Esophagus squamous epithelium (tissue), 4 donors: ENCODE measurements at regions not wholly inside any gene's neighbourhood (a gene's known extent, or its start where the extent isn't known, plus 50 kb on each side); places are given as distances from the start of the nearest gene placed in this dataset.

Source experiments
- POLR2A ChIP-seq, 4 donors: fragments of 450-650 bp; IDR thresholded peaks; one replicate each; pipeline ENCODE4 v1.6.1; 2017; ENCODE audit warnings: antibody characterized with exemption in 4 of 4, mild to moderate bottlenecking in 4 of 4, moderate library complexity in 3 of 4
- TF ChIP-seq, protein P1 (sequence below), 6 experiments: fragments of 450-650 bp in 4 of 6; fragments of 200-600 bp in 2 of 6; sonication (generic) in 2 of 6; IDR thresholded peaks; one replicate each; pipeline ENCODE4 v1.5.1; 2016 to 2019; ENCODE audit warnings: antibody characterized with exemption in 6 of 6, mild to moderate bottlenecking in 4 of 6, moderate library complexity in 4 of 6

DNA sequence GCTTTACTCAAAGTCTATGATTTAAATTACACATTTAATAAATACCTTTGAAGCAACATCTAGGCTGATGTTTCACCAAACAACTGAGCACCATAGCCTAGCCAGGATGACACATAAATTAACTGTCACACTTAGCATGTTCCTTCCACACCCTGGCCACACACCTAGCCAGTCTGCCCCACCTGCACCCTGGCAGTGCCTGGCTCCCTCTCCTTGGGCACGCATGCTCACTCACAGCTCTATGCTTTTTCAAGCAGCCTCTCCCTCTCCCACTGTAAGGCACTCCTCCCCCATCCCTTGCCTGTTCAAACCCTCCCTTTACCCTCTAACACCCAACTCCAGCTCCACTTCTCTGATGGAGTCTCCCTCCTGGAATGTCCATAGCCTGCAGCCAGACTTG lies 357.6 kb upstream of the KLHL29 start:
- TF ChIP-seq, protein P1, sequence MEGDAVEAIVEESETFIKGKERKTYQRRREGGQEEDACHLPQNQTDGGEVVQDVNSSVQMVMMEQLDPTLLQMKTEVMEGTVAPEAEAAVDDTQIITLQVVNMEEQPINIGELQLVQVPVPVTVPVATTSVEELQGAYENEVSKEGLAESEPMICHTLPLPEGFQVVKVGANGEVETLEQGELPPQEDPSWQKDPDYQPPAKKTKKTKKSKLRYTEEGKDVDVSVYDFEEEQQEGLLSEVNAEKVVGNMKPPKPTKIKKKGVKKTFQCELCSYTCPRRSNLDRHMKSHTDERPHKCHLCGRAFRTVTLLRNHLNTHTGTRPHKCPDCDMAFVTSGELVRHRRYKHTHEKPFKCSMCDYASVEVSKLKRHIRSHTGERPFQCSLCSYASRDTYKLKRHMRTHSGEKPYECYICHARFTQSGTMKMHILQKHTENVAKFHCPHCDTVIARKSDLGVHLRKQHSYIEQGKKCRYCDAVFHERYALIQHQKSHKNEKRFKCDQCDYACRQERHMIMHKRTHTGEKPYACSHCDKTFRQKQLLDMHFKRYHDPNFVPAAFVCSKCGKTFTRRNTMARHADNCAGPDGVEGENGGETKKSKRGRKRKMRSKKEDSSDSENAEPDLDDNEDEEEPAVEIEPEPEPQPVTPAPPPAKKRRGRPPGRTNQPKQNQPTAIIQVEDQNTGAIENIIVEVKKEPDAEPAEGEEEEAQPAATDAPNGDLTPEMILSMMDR (IDR thresholded peaks at IDR 0.05) = no peak
- no peak for TF ChIP-seq POLR2A (IDR thresholded peaks at IDR 0.05)
